KMS-11 (cell line): ENCODE measurements at regions not wholly inside any gene's neighbourhood (a gene's known extent, or its start where the extent isn't known, plus 50 kb on each side); places are given as distances from the start of the nearest gene placed in this dataset.

Experiments used
- H2AFZ ChIP-seq: fragments of 200-600 bp; sonication (generic); 2 replicates; pipeline ENCODE4 v1.6.1; 2016; ENCODE audit warnings: antibody characterized with exemption, mixed run types, low read depth
- H3K27ac ChIP-seq: fragments of 200-600 bp; sonication (generic); 2 replicates; pipeline ENCODE4 v1.6.1; 2016; ENCODE audit warnings: mild to moderate bottlenecking, mixed run types
- H3K27me3 ChIP-seq: fragments of 200-600 bp; sonication (generic); 2 replicates; pipeline ENCODE4 v1.6.1; 2017; ENCODE audit warnings: mild to moderate bottlenecking, low read depth, mixed run types, moderate library complexity; ENCODE audit not compliant: insufficient read depth
- H3K36me3 ChIP-seq: fragments of 200-600 bp; sonication (generic); 2 replicates; pipeline ENCODE4 v1.6.1; 2017; ENCODE audit warnings: mild to moderate bottlenecking, mixed run types; ENCODE audit not compliant: insufficient read depth
- H3K4me1 ChIP-seq: fragments of 200-600 bp; sonication (generic); 2 replicates; pipeline ENCODE4 v1.6.1; 2016; ENCODE audit warnings: mild to moderate bottlenecking, low read depth, mixed run types; ENCODE audit not compliant: poor library complexity, severe bottlenecking
- H3K4me2 ChIP-seq: fragments of 200-600 bp; sonication (generic); 2 replicates; pipeline ENCODE4 v1.7.0; 2016; ENCODE audit warnings: mild to moderate bottlenecking, mixed run types
- H3K4me3 ChIP-seq: fragments of 200-600 bp; sonication (generic); IDR thresholded peaks from 2 replicates; pipeline ENCODE4 v1.6.1; 2017; ENCODE audit warnings: low read depth, low read length, mixed read lengths; ENCODE audit not compliant: insufficient read depth
- H3K79me2 ChIP-seq: fragments of 200-600 bp; sonication (generic); 2 replicates; pipeline ENCODE4 v1.6.1; 2016; ENCODE audit warnings: low read depth, mixed run types; ENCODE audit not compliant: insufficient read depth
- H3K9ac ChIP-seq: fragments of 200-600 bp; sonication (generic); 2 replicates; pipeline ENCODE4 v1.6.1; 2016; ENCODE audit warnings: mild to moderate bottlenecking, mixed run types
- H4K20me1 ChIP-seq: fragments of 200-600 bp; sonication (generic); 2 replicates; pipeline ENCODE4 v1.6.1; 2016; ENCODE audit warnings: mild to moderate bottlenecking, mixed run types; ENCODE audit not compliant: insufficient read depth
- TF ChIP-seq, protein P1 (sequence below): fragments of 200-600 bp; sonication (generic); conservative IDR thresholded peaks from 2 replicates; pipeline ENCODE4 v1.6.1; 2017; ENCODE audit warnings: low read depth, mild to moderate bottlenecking, antibody characterized with exemption, low read length, moderate library complexity, mixed read lengths

DNA sequence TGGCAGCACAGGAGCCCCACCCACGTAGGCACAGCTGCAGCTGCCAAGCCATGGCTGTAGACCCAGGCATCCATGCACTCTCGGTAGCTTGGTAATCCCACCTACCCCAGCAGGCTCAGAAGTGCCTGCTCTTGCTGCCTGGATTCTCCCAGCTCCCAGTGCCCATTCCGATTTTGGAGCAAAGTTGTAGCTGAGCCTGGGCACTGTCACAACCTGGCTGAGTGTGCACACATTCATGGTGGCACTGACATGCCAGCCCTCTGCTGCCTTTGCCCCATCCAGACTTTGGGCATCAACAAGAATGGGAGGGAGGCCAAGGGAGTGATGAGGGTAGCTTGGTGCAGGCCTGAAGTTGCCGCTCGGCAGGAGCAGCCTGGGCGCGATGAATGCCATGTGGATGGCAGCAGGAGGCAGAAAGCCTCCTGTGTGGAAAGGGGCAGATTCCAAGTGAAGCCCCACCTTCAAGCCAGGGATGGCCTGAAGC is 936.6 kb upstream of the PTPRD start:
- Histone ChIP-seq H3K27ac (no peak overlapping the region), H3K36me3 (no peaks in the 10 kb centered on the region), H4K20me1 (no peaks in the 10 kb centered on the region)

DNA sequence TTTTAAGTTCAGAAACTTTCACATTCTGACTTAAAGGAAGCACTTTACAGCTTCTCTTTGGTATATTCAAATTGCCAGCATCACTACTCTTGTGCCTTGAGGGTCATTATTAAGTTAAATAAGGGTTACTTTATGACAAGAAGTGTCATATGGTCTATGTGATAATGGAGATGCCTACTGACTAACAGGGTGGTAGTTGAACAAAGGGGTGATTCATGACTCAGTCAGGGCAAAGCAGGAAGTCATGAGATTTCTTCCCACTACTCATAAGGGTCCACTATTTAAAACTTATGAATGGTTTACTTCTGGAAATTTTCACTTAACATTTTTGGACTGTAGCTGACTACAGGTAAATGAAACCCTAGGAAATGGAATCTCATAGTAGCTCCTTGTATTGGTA is 938.3 kb upstream of the PTPRD start:
- Histone ChIP-seq H3K9ac (no peak overlapping the region), H3K36me3 (no peaks in the 10 kb centered on the region), H3K27ac (no peak overlapping the region), H4K20me1 (no peaks in the 10 kb centered on the region), H3K27me3 (no peaks in the 10 kb centered on the region), H3K4me3 (no peak overlapping the region), H2AFZ (no peak overlapping the region), H3K4me2 (no peak overlapping the region), H3K4me1 (no peaks in the 10 kb centered on the region), H3K79me2 (no peaks in the 10 kb centered on the region)
- TF ChIP-seq, protein P1, sequence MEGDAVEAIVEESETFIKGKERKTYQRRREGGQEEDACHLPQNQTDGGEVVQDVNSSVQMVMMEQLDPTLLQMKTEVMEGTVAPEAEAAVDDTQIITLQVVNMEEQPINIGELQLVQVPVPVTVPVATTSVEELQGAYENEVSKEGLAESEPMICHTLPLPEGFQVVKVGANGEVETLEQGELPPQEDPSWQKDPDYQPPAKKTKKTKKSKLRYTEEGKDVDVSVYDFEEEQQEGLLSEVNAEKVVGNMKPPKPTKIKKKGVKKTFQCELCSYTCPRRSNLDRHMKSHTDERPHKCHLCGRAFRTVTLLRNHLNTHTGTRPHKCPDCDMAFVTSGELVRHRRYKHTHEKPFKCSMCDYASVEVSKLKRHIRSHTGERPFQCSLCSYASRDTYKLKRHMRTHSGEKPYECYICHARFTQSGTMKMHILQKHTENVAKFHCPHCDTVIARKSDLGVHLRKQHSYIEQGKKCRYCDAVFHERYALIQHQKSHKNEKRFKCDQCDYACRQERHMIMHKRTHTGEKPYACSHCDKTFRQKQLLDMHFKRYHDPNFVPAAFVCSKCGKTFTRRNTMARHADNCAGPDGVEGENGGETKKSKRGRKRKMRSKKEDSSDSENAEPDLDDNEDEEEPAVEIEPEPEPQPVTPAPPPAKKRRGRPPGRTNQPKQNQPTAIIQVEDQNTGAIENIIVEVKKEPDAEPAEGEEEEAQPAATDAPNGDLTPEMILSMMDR: no peak

More for the DNA sequence above, 936.6 kb upstream of the PTPRD start:
- TF ChIP-seq, protein P1: no peak
- H3K79me2 ChIP-seq: no peaks in the 10 kb centered on the region
- no peak overlapping the region for H3K4me3 ChIP-seq
- no peak overlapping the region for H3K4me2 ChIP-seq
- H2AFZ ChIP-seq: no peak overlapping the region
- H3K4me1 ChIP-seq: no peaks in the 10 kb centered on the region
- H3K27me3 ChIP-seq: no peaks in the 10 kb centered on the region
- H3K9ac ChIP-seq: no peak overlapping the region

DNA sequence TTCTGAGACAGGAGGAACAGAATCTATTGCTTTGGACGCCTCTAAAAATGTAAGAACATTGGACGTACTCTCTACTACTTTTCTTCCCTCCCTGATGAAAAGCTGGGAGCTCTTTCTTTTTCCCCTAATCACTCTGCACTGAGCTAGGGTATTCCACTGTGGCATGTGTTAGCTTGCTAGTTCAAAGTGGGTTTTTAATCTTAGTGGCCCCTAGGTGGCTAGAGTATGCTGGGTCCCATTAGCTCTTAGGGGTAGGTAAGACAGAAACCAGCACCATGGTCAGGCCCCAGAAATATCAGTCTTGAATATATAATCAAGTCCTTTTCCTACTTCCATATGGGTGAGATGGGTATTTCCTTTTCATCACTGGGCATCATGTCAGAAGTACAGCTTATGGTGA is 945.2 kb upstream of the PTPRD start:
- TF ChIP-seq, protein P1: no peak
- no peak overlapping the region for H3K27ac ChIP-seq
- H3K79me2 ChIP-seq: no peaks in the 10 kb centered on the region
- no peaks in the 10 kb centered on the region for H3K4me1 ChIP-seq
- H3K4me3 ChIP-seq: no peak overlapping the region
- no peak overlapping the region for H3K4me2 ChIP-seq
- H3K9ac ChIP-seq: no peak overlapping the region
- no peaks in the 10 kb centered on the region for H3K36me3 ChIP-seq
- no peak overlapping the region for H2AFZ ChIP-seq
- H3K27me3 ChIP-seq: no peaks in the 10 kb centered on the region
- no peaks in the 10 kb centered on the region for H4K20me1 ChIP-seq

DNA sequence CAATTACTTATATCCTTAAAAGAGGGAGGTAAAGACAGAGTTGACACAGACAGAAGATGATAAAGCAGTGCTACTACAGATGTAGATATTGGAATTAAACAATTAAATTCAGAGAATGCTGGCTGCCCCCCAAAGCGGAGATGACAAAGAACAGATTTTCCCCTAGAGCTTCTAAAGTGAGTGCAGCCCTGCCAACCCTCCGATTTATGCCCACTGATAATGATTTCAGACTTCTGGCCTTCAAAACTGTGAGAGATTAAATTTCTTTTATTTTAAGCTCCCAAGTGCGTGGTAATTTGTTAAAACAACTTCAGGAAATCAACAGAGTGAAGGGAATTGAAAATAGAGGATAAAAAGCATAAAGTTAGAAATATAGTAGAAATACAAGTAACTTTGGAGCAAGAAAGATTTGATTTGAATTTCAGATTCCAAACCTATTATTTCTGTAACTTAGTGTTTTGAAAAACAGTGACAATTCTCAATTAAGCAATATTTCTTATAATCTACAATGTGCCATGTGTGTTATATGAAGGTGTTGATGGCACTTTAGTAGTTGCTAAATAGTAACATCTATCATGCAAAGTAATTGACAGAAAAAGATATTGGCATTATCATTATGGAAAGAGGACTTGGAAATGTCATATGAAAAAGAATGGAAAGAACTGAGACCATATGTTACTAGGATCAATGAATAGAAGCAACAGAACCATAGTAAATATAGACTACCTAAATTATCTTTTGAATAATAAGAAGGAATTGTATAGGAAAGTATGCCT is 946.4 kb upstream of the PTPRD start:
- Histone ChIP-seq H3K9ac (no peak overlapping the region), H3K4me3 (no peak overlapping the region), H4K20me1 (no peaks in the 10 kb centered on the region), H3K27ac (no peak overlapping the region), H3K4me2 (no peak overlapping the region), H3K27me3 (no peaks in the 10 kb centered on the region), H3K36me3 (no peaks in the 10 kb centered on the region), H3K79me2 (no peaks in the 10 kb centered on the region), H3K4me1 (no peaks in the 10 kb centered on the region), H2AFZ (no peak overlapping the region)
- TF ChIP-seq, protein P1: no peak
